Stimulated activated CD8-positive, alpha-beta memory T cell treated with anti-CD3 and anti-CD28 coated beads, Interleukin-2, amount 100 ng/mL, for 48 hours (primary cell): ENCODE measurements at regions not wholly inside any gene's neighbourhood (a gene's known extent, or its start where the extent isn't known, plus 50 kb on each side); places are given as distances from the start of the nearest gene placed in this dataset.
"Not testable (repeated sequence)": the region's sequence is repeated elsewhere in the genome, so short reads cannot be mapped to it uniquely, and the experiment has no call there.

Experiments used
- DNase-seq, 2 donors: peaks; one replicate each; pipeline ENCODE4 v3.0.0-alpha.2; 2020; ENCODE audit warnings: low read depth in 2 of 2

- DNase-seq, result no peak
These were observed 76.0 kb upstream of the NECTIN3 start for GRCh38 chr3:110995461-110996231.

- not testable (repeated sequence) for DNase-seq
These were observed 72.8 kb upstream of the NECTIN3 start for GRCh38 chr3:110998766-110999165.

- not testable (repeated sequence) for DNase-seq
These were observed 65.1 kb upstream of the NECTIN3 start for GRCh38 chr3:111006485-111006884.

- DNase-seq, result no peak
These were observed 59.0 kb upstream of the NECTIN3 start for GRCh38 chr3:111012388-111013248.
